AG04449 (cell line): ENCODE measurements at regions not wholly inside any gene's neighbourhood (a gene's known extent, or its start where the extent isn't known, plus 50 kb on each side); places are given as distances from the start of the nearest gene placed in this dataset.

Experiments used
- CTCF ChIA-PET: fragments of 350-600 bp; formaldehyde crosslinking; extraction: SDS; loops from one replicate; lab custom pipeline; 2021; ENCODE audit warnings: antibody characterized with exemption; lab: Yijun Ruan, JAX
- POLR2A ChIA-PET: fragments of 400-600, 350-600 bp; formaldehyde crosslinking; extraction: SDS; loops from one replicate; lab custom pipeline; 2020; ENCODE audit warnings: antibody characterized with exemption, inconsistent platforms; lab: Yijun Ruan, JAX
- DNase-seq: peaks from one replicate; pipeline ENCODE4 v3.0.0-alpha.2; 2010; ENCODE audit warnings: low read depth, low spot score
- H3K4me3 ChIP-seq: 2 replicates; pipeline ENCODE4 v1.5.1; 2011; ENCODE audit warnings: low read depth, mild to moderate bottlenecking, control low read depth, low read length
- CTCF ChIP-seq: IDR thresholded peaks from one replicate; pipeline ENCODE4 v1.5.1; 2011; ENCODE audit warnings: mild to moderate bottlenecking, moderate library complexity, low read length, control low read depth, inconsistent platforms; ENCODE audit not compliant: insufficient read depth; ENCODE audit errors: missing control alignments

DNA sequence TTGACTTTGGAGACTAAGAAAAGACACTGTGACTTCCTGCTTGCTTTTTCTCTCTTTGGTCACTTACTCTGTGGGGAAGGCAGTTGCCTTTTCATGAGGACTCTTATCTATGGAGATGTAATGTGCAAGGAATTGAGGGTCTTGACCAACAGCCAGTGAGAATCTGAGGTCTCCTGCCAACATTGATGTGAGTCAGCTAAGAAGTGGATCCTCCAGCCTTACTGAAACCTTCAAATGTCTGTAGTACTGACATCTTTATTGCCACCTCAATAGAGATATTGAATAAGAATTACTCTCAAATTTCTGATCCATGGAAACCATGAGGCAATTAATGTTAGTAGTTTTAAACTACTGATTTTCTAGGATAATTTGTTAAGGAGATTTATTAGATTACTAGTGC, 598.4 kb downstream of the ADGRL2 start:
- H3K4me3 ChIP-seq, result no peak overlapping the region
- ChIA-PET CTCF (no interaction called here), POLR2A (no interaction called here)
- DNase-seq, result no peak
- TF ChIP-seq CTCF, result no peak

GRCh38 chr1:82398357-82398756, 597.6 kb downstream of the ADGRL2 start:
- POLR2A ChIA-PET, result no interaction called here
- no peak for TF ChIP-seq CTCF

GRCh38 chr1:82395440-82395839, 594.7 kb downstream of the ADGRL2 start:
- DNase-seq, result no peak
- no peak overlapping the region for H3K4me3 ChIP-seq
- POLR2A ChIA-PET, result no interaction called here

More at GRCh38 chr1:82398357-82398756, 597.6 kb downstream of the ADGRL2 start:
- CTCF ChIA-PET, result no interaction called here
- no peak for DNase-seq
- no peak overlapping the region for H3K4me3 ChIP-seq

GRCh38 chr1:82392946-82393345, 592.2 kb downstream of the ADGRL2 start:
- CTCF ChIA-PET, result no interaction called here
- POLR2A ChIA-PET, result no interaction called here
- DNase-seq, result no peak
- TF ChIP-seq CTCF, result no peak
- H3K4me3 ChIP-seq, result no peak overlapping the region

More at GRCh38 chr1:82395440-82395839, 594.7 kb downstream of the ADGRL2 start:
- TF ChIP-seq CTCF, result no peak
- CTCF ChIA-PET, result no interaction called here

DNA sequence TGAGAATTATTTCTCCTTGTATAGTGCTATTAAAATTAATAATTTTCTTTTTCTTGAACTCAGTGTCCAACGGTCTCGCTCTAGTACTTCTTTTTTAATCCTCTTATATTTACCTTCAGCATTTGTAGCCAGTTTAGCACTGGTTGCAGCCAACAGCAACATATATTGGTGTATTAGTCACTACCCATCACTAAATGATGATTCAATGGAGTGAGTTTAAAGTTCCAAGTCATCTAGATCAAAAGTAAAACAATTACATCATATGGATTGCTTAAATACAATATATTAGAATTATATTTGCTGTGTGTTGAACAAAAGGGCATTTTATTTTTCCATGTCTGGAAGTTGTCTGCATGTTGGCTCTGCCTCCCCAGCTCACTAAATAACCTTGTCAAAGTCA, 591.8 kb downstream of the ADGRL2 start:
- DNase-seq, result peak; percentile 16
- CTCF ChIA-PET, result no interaction called here
- POLR2A ChIA-PET, result no interaction called here
- no peak for TF ChIP-seq CTCF
- no peak overlapping the region for H3K4me3 ChIP-seq

GRCh38 chr1:82391712-82392111, 591.0 kb downstream of the ADGRL2 start:
- POLR2A ChIA-PET, result no interaction called here

More at GRCh38 chr1:82391712-82392111, 591.0 kb downstream of the ADGRL2 start:
- CTCF ChIA-PET, result no interaction called here
- TF ChIP-seq CTCF, result no peak
- DNase-seq, result no peak
- no peak overlapping the region for H3K4me3 ChIP-seq
